OCI-LY1 (cell line): ENCODE measurements at regions not wholly inside any gene's neighbourhood (a gene's known extent, or its start where the extent isn't known, plus 50 kb on each side); places are given as distances from the start of the nearest gene placed in this dataset.

Experiments used
- H2AFZ ChIP-seq: fragments of 200-600 bp; sonication (generic), shearing (Covaris generic); 2 replicates; pipeline ENCODE4 v1.6.0; 2014; ENCODE audit warnings: antibody characterized with exemption, mild to moderate bottlenecking, low read length
- H3F3A ChIP-seq: fragments of 200-600 bp; sonication (generic), shearing (Covaris generic); 2 replicates; pipeline ENCODE4 v1.6.0; 2014; ENCODE audit warnings: mild to moderate bottlenecking, antibody characterized with exemption, low read length, moderate library complexity; ENCODE audit not compliant: insufficient read depth
- H3K27ac ChIP-seq: fragments of 200-600 bp; sonication (generic); 2 replicates; pipeline ENCODE4 v1.5.1; 2014; ENCODE audit warnings: low read length, mixed run types, mild to moderate bottlenecking, low read depth; ENCODE audit not compliant: poor library complexity, severe bottlenecking
- H3K27me3 ChIP-seq: fragments of 200-600 bp; sonication (generic); 2 replicates; pipeline ENCODE4 v1.6.0; 2014; ENCODE audit warnings: antibody characterized with exemption, mild to moderate bottlenecking, low read length, moderate library complexity; ENCODE audit not compliant: insufficient read depth
- H3K36me3 ChIP-seq: fragments of 200-600 bp; sonication (generic); 2 replicates; pipeline ENCODE4 v1.6.1; 2014; ENCODE audit warnings: mild to moderate bottlenecking, antibody characterized with exemption, low read length, moderate library complexity, mixed read lengths; ENCODE audit not compliant: insufficient read depth
- H3K4me1 ChIP-seq: fragments of 200-600 bp; sonication (generic); 2 replicates; pipeline ENCODE4 v1.5.1; 2014; ENCODE audit warnings: mild to moderate bottlenecking, low read length, moderate library complexity; ENCODE audit not compliant: insufficient read depth, severe bottlenecking
- H3K4me2 ChIP-seq: fragments of 200-600 bp; sonication (generic), shearing (Covaris generic); 2 replicates; pipeline ENCODE4 v1.6.1; 2014; ENCODE audit warnings: low read length
- H3K4me3 ChIP-seq: fragments of 200-600 bp; sonication (generic); 2 replicates; pipeline ENCODE4 v1.5.1; 2014; ENCODE audit warnings: low read length, low read depth, mild to moderate bottlenecking, mixed read lengths; ENCODE audit not compliant: poor library complexity, severe bottlenecking
- H3K79me2 ChIP-seq: fragments of 200-600 bp; shearing (Covaris generic); 2 replicates; pipeline ENCODE4 v1.6.1; 2016; ENCODE audit warnings: mixed run types, low read length, mixed read lengths; ENCODE audit not compliant: insufficient read depth
- H3K9ac ChIP-seq: fragments of 200-600 bp; sonication (generic), shearing (Covaris generic); 2 replicates; pipeline ENCODE4 v1.6.1; 2014; ENCODE audit warnings: mild to moderate bottlenecking, low read length, mixed read lengths
- H3K9me2 ChIP-seq: fragments of 200-600 bp; sonication (generic), shearing (Covaris generic); 2 replicates; pipeline ENCODE4 v1.6.1; 2014; ENCODE audit warnings: low read depth, mild to moderate bottlenecking, low read length, mixed read lengths
- H3K9me3 ChIP-seq: fragments of 200-600 bp; shearing (Covaris generic); 2 replicates; pipeline ENCODE4 v1.6.1; 2014; ENCODE audit warnings: low read length, mixed read lengths
- H4K20me1 ChIP-seq: fragments of 200-600 bp; sonication (generic), shearing (Covaris generic); 2 replicates; pipeline ENCODE4 v1.6.0; 2016; ENCODE audit warnings: mild to moderate bottlenecking, low read length; ENCODE audit not compliant: insufficient read depth
- EZH2 ChIP-seq: fragments of 200-600 bp; sonication (generic), shearing (Covaris generic); IDR thresholded peaks from 2 replicates; pipeline ENCODE4 v1.8.0; 2017; ENCODE audit warnings: borderline replicate concordance, mixed run types, mild to moderate bottlenecking, antibody characterized with exemption, low read length, moderate library complexity, mixed read lengths
- TF ChIP-seq, protein P1 (sequence below): fragments of 200-600 bp; sonication (generic), shearing (Covaris generic); IDR thresholded peaks from 2 replicates; pipeline ENCODE4 v1.5.1; 2017; ENCODE audit warnings: mild to moderate bottlenecking, antibody characterized with exemption, low read length, moderate library complexity, mixed read lengths

DNA sequence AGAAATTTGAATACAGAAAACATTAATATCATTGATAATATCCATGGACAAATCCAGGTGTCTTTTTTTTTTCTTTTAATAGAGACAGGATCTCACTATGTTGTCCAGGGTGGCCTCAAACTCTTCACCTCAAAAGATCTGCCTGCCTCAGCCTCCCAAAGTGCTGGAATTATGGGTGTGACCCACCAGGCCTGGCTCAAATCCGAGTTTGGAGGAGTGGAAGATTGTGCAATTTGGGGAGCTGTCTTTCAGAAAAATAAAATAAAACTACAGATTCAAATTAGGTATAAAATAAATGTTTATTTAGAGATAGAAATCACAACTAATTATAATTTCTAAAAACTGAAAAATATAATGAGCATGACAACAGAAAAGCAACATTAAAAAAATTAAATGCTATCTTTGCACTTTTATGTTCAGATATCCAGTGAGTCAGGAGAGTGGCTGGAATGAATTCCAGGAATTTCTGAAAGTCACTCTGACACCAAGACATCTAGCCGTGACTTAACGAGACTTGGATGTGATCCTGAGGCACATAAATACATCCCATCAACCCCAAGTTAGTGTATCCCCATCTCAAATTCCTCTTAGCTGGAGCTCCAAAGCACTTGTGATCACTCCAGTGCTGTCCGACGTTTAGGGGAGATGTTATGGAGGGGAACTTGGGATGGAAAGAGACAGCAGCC lies 128.6 kb upstream of the THY1 start:
- H3F3A ChIP-seq, result no peaks in the 10 kb centered on the region
- TF ChIP-seq EZH2, result no peak
- TF ChIP-seq, protein P1, sequence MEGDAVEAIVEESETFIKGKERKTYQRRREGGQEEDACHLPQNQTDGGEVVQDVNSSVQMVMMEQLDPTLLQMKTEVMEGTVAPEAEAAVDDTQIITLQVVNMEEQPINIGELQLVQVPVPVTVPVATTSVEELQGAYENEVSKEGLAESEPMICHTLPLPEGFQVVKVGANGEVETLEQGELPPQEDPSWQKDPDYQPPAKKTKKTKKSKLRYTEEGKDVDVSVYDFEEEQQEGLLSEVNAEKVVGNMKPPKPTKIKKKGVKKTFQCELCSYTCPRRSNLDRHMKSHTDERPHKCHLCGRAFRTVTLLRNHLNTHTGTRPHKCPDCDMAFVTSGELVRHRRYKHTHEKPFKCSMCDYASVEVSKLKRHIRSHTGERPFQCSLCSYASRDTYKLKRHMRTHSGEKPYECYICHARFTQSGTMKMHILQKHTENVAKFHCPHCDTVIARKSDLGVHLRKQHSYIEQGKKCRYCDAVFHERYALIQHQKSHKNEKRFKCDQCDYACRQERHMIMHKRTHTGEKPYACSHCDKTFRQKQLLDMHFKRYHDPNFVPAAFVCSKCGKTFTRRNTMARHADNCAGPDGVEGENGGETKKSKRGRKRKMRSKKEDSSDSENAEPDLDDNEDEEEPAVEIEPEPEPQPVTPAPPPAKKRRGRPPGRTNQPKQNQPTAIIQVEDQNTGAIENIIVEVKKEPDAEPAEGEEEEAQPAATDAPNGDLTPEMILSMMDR, result no peak
- no peaks in the 10 kb centered on the region for H3K79me2 ChIP-seq
- H3K27ac ChIP-seq, result no peak overlapping the region
- H3K9me3 ChIP-seq, result no peaks in the 10 kb centered on the region
- no peaks in the 10 kb centered on the region for H3K4me1 ChIP-seq
- no peaks in the 10 kb centered on the region for H4K20me1 ChIP-seq
- no peaks in the 10 kb centered on the region for H3K9me2 ChIP-seq
- no peak overlapping the region for H2AFZ ChIP-seq
- no peak overlapping the region for H3K4me2 ChIP-seq
- no peak overlapping the region for H3K9ac ChIP-seq
- H3K4me3 ChIP-seq, result no peak overlapping the region
- H3K27me3 ChIP-seq, result no peaks in the 10 kb centered on the region
- H3K36me3 ChIP-seq, result no peaks in the 10 kb centered on the region; the same call in 1 of the 2 replicates

DNA sequence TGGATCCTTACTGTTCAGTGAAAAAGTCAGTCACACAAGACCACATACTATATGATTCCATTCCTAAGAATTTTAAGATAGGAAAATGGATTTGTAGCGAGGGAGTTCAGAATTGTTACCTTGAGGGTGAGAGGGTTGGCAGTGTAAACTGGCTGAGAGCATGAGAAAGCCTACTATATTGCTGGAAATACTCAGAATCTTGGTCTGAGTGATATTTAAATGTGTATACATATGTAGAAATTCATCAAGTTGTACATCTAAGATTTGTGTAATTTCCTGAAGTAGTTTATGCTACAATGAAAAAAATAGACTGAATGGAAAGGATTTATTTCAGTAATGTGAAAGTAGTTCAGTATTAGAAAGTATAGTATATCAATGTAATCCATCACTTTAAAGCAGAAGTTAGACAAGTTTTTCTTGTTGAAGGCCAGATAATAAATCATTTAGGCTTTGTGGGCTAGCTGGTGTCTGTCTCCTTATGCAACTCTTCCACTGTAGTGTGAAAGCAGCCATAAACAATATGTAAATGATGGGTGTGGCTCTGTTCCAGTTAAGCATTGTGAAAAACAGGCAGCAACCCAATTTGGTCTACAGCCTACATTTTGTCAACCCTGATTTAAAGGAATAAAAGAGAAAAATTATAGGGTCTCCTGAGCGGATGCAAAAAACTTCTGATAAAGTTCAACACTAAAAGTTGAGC lies 127.2 kb upstream of the THY1 start:
- Histone ChIP-seq H3K9me2 (no peaks in the 10 kb centered on the region), H3K79me2 (no peaks in the 10 kb centered on the region), H4K20me1 (no peaks in the 10 kb centered on the region), H2AFZ (no peak overlapping the region), H3K9ac (no peak overlapping the region), H3K4me2 (no peak overlapping the region), H3K27me3 (no peaks in the 10 kb centered on the region), H3K9me3 (no peaks in the 10 kb centered on the region), H3K4me3 (no peak overlapping the region), H3K4me1 (no peaks in the 10 kb centered on the region), H3K27ac (no peak overlapping the region), H3F3A (no peaks in the 10 kb centered on the region), H3K36me3 (no peaks in the 10 kb centered on the region)
- TF ChIP-seq EZH2, result no peak
- TF ChIP-seq, protein P1, result no peak

DNA sequence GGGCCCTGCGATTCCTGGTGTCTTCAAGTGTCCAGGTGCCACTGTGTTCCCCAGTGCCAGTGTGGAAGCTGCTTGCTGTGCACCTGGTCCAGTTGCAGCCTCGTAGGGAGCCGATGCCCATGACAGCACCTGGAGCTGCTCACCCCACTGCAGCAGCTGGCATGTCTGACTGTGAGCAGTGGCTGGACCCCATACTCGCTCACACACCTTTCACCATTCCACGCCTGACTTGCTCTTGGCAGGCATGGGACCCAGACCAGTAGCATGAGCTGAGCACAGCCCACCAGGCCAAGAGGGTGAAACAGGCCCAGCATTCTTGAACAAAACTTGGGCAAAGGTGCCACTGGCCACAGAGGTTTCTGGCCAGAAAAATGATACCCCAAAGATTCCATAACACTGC lies 124.5 kb upstream of the THY1 start:
- Histone ChIP-seq H3K9me3 (no peaks in the 10 kb centered on the region), H4K20me1 (no peaks in the 10 kb centered on the region), H3K9me2 (no peaks in the 10 kb centered on the region), H3K4me3 (no peak overlapping the region), H3F3A (no peaks in the 10 kb centered on the region), H3K79me2 (no peaks in the 10 kb centered on the region), H3K4me2 (no peak overlapping the region), H3K27me3 (no peaks in the 10 kb centered on the region), H3K9ac (no peak overlapping the region), H3K4me1 (no peaks in the 10 kb centered on the region), H3K27ac (no peak overlapping the region), H2AFZ (no peak overlapping the region), H3K36me3 (no peaks in the 10 kb centered on the region)
- TF ChIP-seq, protein P1, result no peak
- TF ChIP-seq EZH2, result no peak
